Osteoblast (primary cell): ENCODE measurements at regions not wholly inside any gene's neighbourhood (a gene's known extent, or its start where the extent isn't known, plus 50 kb on each side); places are given as distances from the start of the nearest gene placed in this dataset. TPM values are rescaled to one million over a fixed set of nuclear protein-coding genes. Genes with fewer than 3 reads are reported as not detected.
"Not testable (repeated sequence)": the region's sequence is repeated elsewhere in the genome, so short reads cannot be mapped to it uniquely, and the experiment has no call there.

Experiments
- DNase-seq: peaks from one replicate; pipeline ENCODE4 v3.0.0; 2011; ENCODE audit warnings: low spot score, mixed read lengths; ENCODE audit not compliant: insufficient read length; ENCODE audit errors: missing footprints
- H2AFZ ChIP-seq: 2 replicates; pipeline ENCODE4 v1.6.0; 2011; ENCODE audit warnings: mild to moderate bottlenecking, low read length
- H3K27ac ChIP-seq: 2 replicates; pipeline ENCODE4 v1.5.1; 2011; ENCODE audit warnings: mild to moderate bottlenecking, low read depth, low read length, moderate library complexity
- H3K27me3 ChIP-seq: 2 replicates; pipeline ENCODE4 v1.6.0; 2012; ENCODE audit warnings: mild to moderate bottlenecking, control low read depth, inconsistent platforms, low read length, moderate library complexity; ENCODE audit not compliant: insufficient read depth
- H3K36me3 ChIP-seq: 2 replicates; pipeline ENCODE4 v1.5.1; 2011; ENCODE audit warnings: mild to moderate bottlenecking, low read length, control low read depth, moderate library complexity; ENCODE audit not compliant: insufficient read depth
- H3K4me1 ChIP-seq: 2 replicates; pipeline ENCODE4 v1.5.1; 2011; ENCODE audit warnings: mild to moderate bottlenecking, low read length, control low read depth, moderate library complexity; ENCODE audit not compliant: insufficient read depth
- H3K4me2 ChIP-seq: 2 replicates; pipeline ENCODE4 v1.6.0; 2011; ENCODE audit warnings: mild to moderate bottlenecking, low read length; ENCODE audit not compliant: insufficient read depth
- H3K4me3 ChIP-seq: fragments of 200-600 bp; sonication (generic); 3 replicates; pipeline ENCODE4 v1.5.1; 2012; ENCODE audit warnings: mild to moderate bottlenecking, low read length, inconsistent platforms; ENCODE audit not compliant: insufficient read depth
- H3K79me2 ChIP-seq: 2 replicates; pipeline ENCODE4 v1.6.0; 2012; ENCODE audit warnings: mild to moderate bottlenecking, low read length, control low read depth, inconsistent platforms; ENCODE audit not compliant: insufficient read depth
- H3K9me3 ChIP-seq: 2 replicates; pipeline ENCODE4 v1.5.1; 2011; ENCODE audit warnings: low read depth, low read length, control low read depth
- H4K20me1 ChIP-seq: 2 replicates; pipeline ENCODE4 v1.6.0; 2012; ENCODE audit warnings: mild to moderate bottlenecking, low read length, control low read depth; ENCODE audit not compliant: insufficient read depth
- small RNA-seq: library from RNA; depleted of rRNA; stranded (forward); fragments of <200 nt; gene quantifications from one replicate; pipeline ENCODE3, GENCODE V24; 2012

GRCh38 chr1:148222399-148223159, 70.5 kb upstream of the NBPF11 start:
- H3K4me3 ChIP-seq, H2AFZ ChIP-seq, H3K4me2 ChIP-seq, H3K36me3 ChIP-seq, H4K20me1 ChIP-seq, H3K79me2 ChIP-seq, H3K9me3 ChIP-seq, H3K27ac ChIP-seq, DNase-seq, H3K4me1 ChIP-seq, H3K27me3 ChIP-seq: not testable (repeated sequence)

GRCh38 chr1:148221593-148221992, 69.5 kb upstream of the NBPF11 start:
- H3K4me1 ChIP-seq, H4K20me1 ChIP-seq, H3K79me2 ChIP-seq, DNase-seq, H3K9me3 ChIP-seq, H3K4me2 ChIP-seq, H2AFZ ChIP-seq, H3K36me3 ChIP-seq, H3K27me3 ChIP-seq, H3K4me3 ChIP-seq, H3K27ac ChIP-seq: not testable (repeated sequence)

- H3K36me3 ChIP-seq, H3K4me1 ChIP-seq, H3K27ac ChIP-seq, H3K4me3 ChIP-seq, H3K27me3 ChIP-seq, H2AFZ ChIP-seq, H3K4me2 ChIP-seq, H3K79me2 ChIP-seq, H4K20me1 ChIP-seq, DNase-seq, H3K9me3 ChIP-seq: not testable (repeated sequence)
Observed at GRCh38 chr1:148219229-148219628, 67.1 kb upstream of the NBPF11 start.

- H3K4me3 ChIP-seq, H4K20me1 ChIP-seq, DNase-seq, H2AFZ ChIP-seq, H3K27ac ChIP-seq, H3K79me2 ChIP-seq, H3K4me2 ChIP-seq, H3K4me1 ChIP-seq, H3K27me3 ChIP-seq, H3K36me3 ChIP-seq, H3K9me3 ChIP-seq: not testable (repeated sequence)
Observed at GRCh38 chr1:148211191-148211590, 59.1 kb upstream of the NBPF11 start.

- H3K4me3 ChIP-seq, H3K9me3 ChIP-seq, H3K36me3 ChIP-seq, H3K4me1 ChIP-seq, H2AFZ ChIP-seq, H3K27ac ChIP-seq, DNase-seq, H4K20me1 ChIP-seq, H3K27me3 ChIP-seq, H3K79me2 ChIP-seq, H3K4me2 ChIP-seq: not testable (repeated sequence)
Observed at GRCh38 chr1:148210624-148211023, 58.5 kb upstream of the NBPF11 start.

GRCh38 chr1:148210166-148210565, 58.1 kb upstream of the NBPF11 start:
- not testable (repeated sequence) for DNase-seq, H3K36me3 ChIP-seq, H3K9me3 ChIP-seq, H3K4me3 ChIP-seq, H3K27me3 ChIP-seq, H3K4me1 ChIP-seq, H3K27ac ChIP-seq, H3K79me2 ChIP-seq, H3K4me2 ChIP-seq, H2AFZ ChIP-seq, H4K20me1 ChIP-seq

GRCh38 chr1:148202013-148202412, 49.9 kb upstream of the NBPF11 start:
- not testable (repeated sequence) for H3K4me3 ChIP-seq, H4K20me1 ChIP-seq, H3K9me3 ChIP-seq, DNase-seq, H3K79me2 ChIP-seq, H3K4me2 ChIP-seq, H3K27me3 ChIP-seq, H3K4me1 ChIP-seq, H3K27ac ChIP-seq, H3K36me3 ChIP-seq, H2AFZ ChIP-seq

Small RNA genes in the stretch of these regions (small RNA-seq; reads per million reads assigned to genes)
- gene AC239809.1 (not detected), gene MIR6077 (not detected), gene RF00019 (not detected), gene RNU1-120P (not detected), gene RNU1-122P (19.8 reads per million, percentile 94 among the genes with 10 or more reads in this experiment), gene RNU1-13P (3.2 reads per million, percentile 79 among the genes with 10 or more reads in this experiment), gene RNVU1-1 (9.7 reads per million, percentile 92 among the genes with 10 or more reads in this experiment), gene RNVU1-2 (16.5 reads per million, percentile 94 among the genes with 10 or more reads in this experiment), gene RNVU1-3 (2.8 reads per million, percentile 76 among the genes with 10 or more reads in this experiment)
